Hepatocyte (in vitro differentiated cells): ENCODE measurements at regions not wholly inside any gene's neighbourhood (a gene's known extent, or its start where the extent isn't known, plus 50 kb on each side); places are given as distances from the start of the nearest gene placed in this dataset.

Experiments used
- DNase-seq: peaks from one replicate; pipeline ENCODE4 v3.0.0-alpha.2; 2016; ENCODE audit warnings: low spot score
- H2AFZ ChIP-seq: fragments of 200-600 bp; sonication (generic); 2 replicates; pipeline ENCODE4 v1.6.0; 2016; ENCODE audit warnings: antibody characterized with exemption, mild to moderate bottlenecking
- H3K27ac ChIP-seq: fragments of 200-600 bp; sonication (generic); 2 replicates; pipeline ENCODE4 v1.5.1; 2016; ENCODE audit warnings: mild to moderate bottlenecking
- H3K27me3 ChIP-seq: fragments of 200-600 bp; sonication (generic); 2 replicates; pipeline ENCODE4 v1.6.1; 2016
- H3K36me3 ChIP-seq: fragments of 200-600 bp; sonication (generic); replicated peaks from 2 replicates; pipeline ENCODE4 v1.5.1; 2016; ENCODE audit warnings: low read depth; ENCODE audit not compliant: insufficient read depth
- H3K4me1 ChIP-seq: fragments of 200-600 bp; sonication (generic); 2 replicates; pipeline ENCODE4 v1.5.1; 2016; ENCODE audit warnings: mild to moderate bottlenecking, moderate library complexity; ENCODE audit not compliant: insufficient read depth
- H3K4me2 ChIP-seq: fragments of 200-600 bp; sonication (generic); 2 replicates; pipeline ENCODE4 v1.6.0; 2016
- H3K4me3 ChIP-seq: fragments of 200-600 bp; sonication (generic); 2 replicates; pipeline ENCODE4 v1.5.1; 2016; ENCODE audit warnings: mild to moderate bottlenecking
- H3K79me2 ChIP-seq: fragments of 200-600 bp; sonication (generic); 2 replicates; pipeline ENCODE4 v1.6.0; 2017; ENCODE audit warnings: mild to moderate bottlenecking
- H3K9me2 ChIP-seq: fragments of 200-600 bp; sonication (generic); replicated peaks from 2 replicates; pipeline ENCODE4 v1.6.0; 2017; ENCODE audit warnings: mild to moderate bottlenecking; ENCODE audit not compliant: insufficient read depth
- H3K9me3 ChIP-seq: fragments of 200-600 bp; sonication (generic); 2 replicates; pipeline ENCODE4 v1.5.1; 2016; ENCODE audit warnings: low read depth, mild to moderate bottlenecking
- H4K20me1 ChIP-seq: fragments of 200-600 bp; sonication (generic); 2 replicates; pipeline ENCODE4 v1.6.0; 2016; ENCODE audit warnings: mild to moderate bottlenecking; ENCODE audit not compliant: insufficient read depth, poor library complexity, severe bottlenecking
- EZH2 ChIP-seq: fragments of 200-600 bp; sonication (generic); IDR thresholded peaks from 2 replicates; pipeline ENCODE4 v1.6.1; 2016; ENCODE audit warnings: antibody characterized with exemption, mild to moderate bottlenecking, borderline replicate concordance
- EZH2phosphoT487 ChIP-seq: fragments of 200-600 bp; sonication (generic); IDR thresholded peaks from one replicate; pipeline ENCODE4 v1.6.1; 2018; ENCODE audit warnings: antibody characterized with exemption, mild to moderate bottlenecking, low read depth, moderate library complexity; ENCODE audit not compliant: unreplicated experiment, severe bottlenecking
- WGBS: methylation state at CpG from one replicate; pipeline ENCODE4 v1.1.6; 2016; ENCODE audit warnings: low lambda C conversion rate; ENCODE audit errors: missing lambda C conversion rate; 5-methylcytosine and 5-hydroxymethylcytosine counted together
- TF ChIP-seq, protein P1 (sequence below): fragments of 200-600 bp; sonication (generic); IDR thresholded peaks from 2 replicates; pipeline ENCODE4 v1.5.1; 2016; ENCODE audit warnings: antibody characterized with exemption, mild to moderate bottlenecking; ENCODE audit not compliant: poor library complexity

- TF ChIP-seq, protein P1, sequence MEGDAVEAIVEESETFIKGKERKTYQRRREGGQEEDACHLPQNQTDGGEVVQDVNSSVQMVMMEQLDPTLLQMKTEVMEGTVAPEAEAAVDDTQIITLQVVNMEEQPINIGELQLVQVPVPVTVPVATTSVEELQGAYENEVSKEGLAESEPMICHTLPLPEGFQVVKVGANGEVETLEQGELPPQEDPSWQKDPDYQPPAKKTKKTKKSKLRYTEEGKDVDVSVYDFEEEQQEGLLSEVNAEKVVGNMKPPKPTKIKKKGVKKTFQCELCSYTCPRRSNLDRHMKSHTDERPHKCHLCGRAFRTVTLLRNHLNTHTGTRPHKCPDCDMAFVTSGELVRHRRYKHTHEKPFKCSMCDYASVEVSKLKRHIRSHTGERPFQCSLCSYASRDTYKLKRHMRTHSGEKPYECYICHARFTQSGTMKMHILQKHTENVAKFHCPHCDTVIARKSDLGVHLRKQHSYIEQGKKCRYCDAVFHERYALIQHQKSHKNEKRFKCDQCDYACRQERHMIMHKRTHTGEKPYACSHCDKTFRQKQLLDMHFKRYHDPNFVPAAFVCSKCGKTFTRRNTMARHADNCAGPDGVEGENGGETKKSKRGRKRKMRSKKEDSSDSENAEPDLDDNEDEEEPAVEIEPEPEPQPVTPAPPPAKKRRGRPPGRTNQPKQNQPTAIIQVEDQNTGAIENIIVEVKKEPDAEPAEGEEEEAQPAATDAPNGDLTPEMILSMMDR: no peak
- TF ChIP-seq EZH2phosphoT487: no peak
- TF ChIP-seq EZH2: no peak
- 93% methylated on average over 2 of the region's 2 CpGs for WGBS
- Histone ChIP-seq H3K36me3 (no peaks in the 10 kb centered on the region), H3K27me3 (no peaks in the 10 kb centered on the region), H2AFZ (no peak overlapping the region), H3K79me2 (no peaks in the 10 kb centered on the region), H3K4me3 (no peak overlapping the region), H3K9me3 (no peaks in the 10 kb centered on the region), H3K4me2 (no peak overlapping the region), H3K9me2 (no peaks in the 10 kb centered on the region), H3K27ac (no peak overlapping the region), H3K4me1 (no peaks in the 10 kb centered on the region), H4K20me1 (no peaks in the 10 kb centered on the region)
- no peak for DNase-seq
These were observed 353.9 kb downstream of the HACE1 start for GRCh38 chr6:104505838-104506237.

GRCh38 chr6:104500265-104500664, 359.5 kb downstream of the HACE1 start:
- WGBS: 89% methylated on average over 2 of the region's 2 CpGs
- no peak for TF ChIP-seq EZH2
- TF ChIP-seq, protein P1: no peak
- no peak for TF ChIP-seq EZH2phosphoT487
- no peaks in the 10 kb centered on the region for H4K20me1 ChIP-seq
- H3K79me2 ChIP-seq: no peaks in the 10 kb centered on the region
- H3K9me2 ChIP-seq: no peaks in the 10 kb centered on the region
- H3K27me3 ChIP-seq: no peaks in the 10 kb centered on the region
- H3K4me1 ChIP-seq: no peaks in the 10 kb centered on the region
- H3K9me3 ChIP-seq: no peaks in the 10 kb centered on the region
- H2AFZ ChIP-seq: no peak overlapping the region
- H3K27ac ChIP-seq: no peak overlapping the region
- H3K36me3 ChIP-seq: no peaks in the 10 kb centered on the region
- no peak overlapping the region for H3K4me2 ChIP-seq
- DNase-seq: no peak
- no peak overlapping the region for H3K4me3 ChIP-seq

- Histone ChIP-seq H3K4me1 (no peaks in the 10 kb centered on the region), H3K4me2 (no peak overlapping the region), H2AFZ (no peak overlapping the region), H3K36me3 (no peaks in the 10 kb centered on the region), H3K27me3 (peaks cover 10% of the 10 kb centered on the region), H3K9me2 (no peaks in the 10 kb centered on the region), H3K27ac (no peak overlapping the region), H3K79me2 (no peaks in the 10 kb centered on the region), H3K4me3 (no peak overlapping the region), H4K20me1 (no peaks in the 10 kb centered on the region), H3K9me3 (no peaks in the 10 kb centered on the region)
- 50% methylated on average over 3 of the region's 3 CpGs for WGBS
- TF ChIP-seq, protein P1: no peak
- no peak for TF ChIP-seq EZH2
- TF ChIP-seq EZH2phosphoT487: no peak
- no peak for DNase-seq
These were observed 373.7 kb downstream of the HACE1 start for GRCh38 chr6:104486035-104486434.

- no peaks in the 10 kb centered on the region for H3K79me2 ChIP-seq
- no peak overlapping the region for H3K4me2 ChIP-seq
- no peaks in the 10 kb centered on the region for H3K36me3 ChIP-seq
- H2AFZ ChIP-seq: no peak overlapping the region
- H3K27ac ChIP-seq: no peak overlapping the region
- H3K4me3 ChIP-seq: no peak overlapping the region
- TF ChIP-seq EZH2: no peak
- no peak for TF ChIP-seq EZH2phosphoT487
- no peaks in the 10 kb centered on the region for H3K9me2 ChIP-seq
- H3K27me3 ChIP-seq: peaks cover 13% of the 10 kb centered on the region
- H4K20me1 ChIP-seq: no peaks in the 10 kb centered on the region
- DNase-seq: no peak
- 85% methylated on average over 3 of the region's 3 CpGs for WGBS
- H3K9me3 ChIP-seq: no peaks in the 10 kb centered on the region
- H3K4me1 ChIP-seq: no peaks in the 10 kb centered on the region
These were observed 375.1 kb downstream of the HACE1 start for GRCh38 chr6:104484626-104485025.
